Caco-2 (cell line): ENCODE measurements at regions not wholly inside any gene's neighbourhood (a gene's known extent, or its start where the extent isn't known, plus 50 kb on each side); places are given as distances from the start of the nearest gene placed in this dataset.

Experiments
- BruUV-seq: library from RNA; stranded (reverse); fragments of 400-500 nt; replicated peaks from 2 replicates; lab custom pipeline; 2021; lab: Mats Ljungman, UMichigan
- CTCF ChIA-PET: fragments of 300-600 bp; sonication (Branson Sonifier 250); formaldehyde crosslinking; loops from one replicate; lab custom pipeline; 2022; ENCODE audit warnings: antibody characterized with exemption; lab: Charles Lee
- POLR2A ChIA-PET: fragments of 300-600 bp; sonication (Branson Sonifier 250); formaldehyde crosslinking; loops from one replicate; lab custom pipeline; 2022; ENCODE audit warnings: antibody characterized with exemption; lab: Charles Lee
- DNase-seq, 2 experiments: peaks; one replicate each; pipeline versions ENCODE4 v3.0.0 to v3.0.0-alpha.2; 2020 to 2022
- H3K27me3 ChIP-seq: replicated peaks from 2 replicates; pipeline ENCODE4 v1.6.0; 2011; ENCODE audit warnings: low read length; ENCODE audit not compliant: control insufficient read depth, insufficient read depth
- H3K36me3 ChIP-seq: 2 replicates; pipeline ENCODE4 v1.5.1; 2011; ENCODE audit warnings: low read length; ENCODE audit not compliant: control insufficient read depth, insufficient read depth
- H3K4me1 ChIP-seq: fragments of 250-450 bp; sonication (Bioruptor Pico); 2 replicates; pipeline ENCODE4 v1.5.1; 2020; ENCODE audit warnings: mild to moderate bottlenecking
- H3K4me3 ChIP-seq: 2 replicates; pipeline ENCODE4 v1.5.1; 2011; ENCODE audit warnings: low read depth, mild to moderate bottlenecking, control low read depth, low read length
- H3K9me3 ChIP-seq: fragments of 250-450 bp; sonication (Bioruptor Pico); 2 replicates; pipeline ENCODE4 v1.5.1; 2020; ENCODE audit warnings: mild to moderate bottlenecking, moderate library complexity
- H3K27ac Mint-ChIP-seq: one replicate; pipeline ENCODE4 v1.8.0; 2022; ENCODE audit warnings: mixed read lengths; ENCODE audit not compliant: unreplicated experiment
- H3K27me3 Mint-ChIP-seq: one replicate; pipeline ENCODE4 v1.8.0; 2022; ENCODE audit warnings: mixed read lengths; ENCODE audit not compliant: insufficient read depth, unreplicated experiment
- H3K36me3 Mint-ChIP-seq: one replicate; pipeline ENCODE4 v1.8.0; 2022; ENCODE audit warnings: mild to moderate bottlenecking, mixed read lengths; ENCODE audit not compliant: insufficient read depth, unreplicated experiment
- H3K4me1 Mint-ChIP-seq: one replicate; pipeline ENCODE4 v1.8.0; 2022; ENCODE audit warnings: low read depth, mixed read lengths; ENCODE audit not compliant: unreplicated experiment
- H3K4me3 Mint-ChIP-seq: one replicate; pipeline ENCODE4 v1.8.0; 2022; ENCODE audit warnings: mild to moderate bottlenecking, moderate library complexity, mixed read lengths; ENCODE audit not compliant: unreplicated experiment
- H3K9me3 Mint-ChIP-seq: one replicate; pipeline ENCODE4 v1.8.0; 2022; ENCODE audit warnings: mixed read lengths; ENCODE audit not compliant: unreplicated experiment
- intact Hi-C: fragments of 100-400 bp; cut with micrococcal nuclease; formaldehyde crosslinking; loops from one replicate; pipeline ENCODE4 v1.10.0; 2022; ENCODE audit not compliant: unreplicated experiment
- TF ChIP-seq, protein P1 (sequence below), 2 experiments: fragments of 200-600 bp in 1 of 2; IDR thresholded peaks; 1 replicate in 1 of 2; 2 replicates in 1 of 2; pipeline versions ENCODE4 v1.5.1 to v1.8.0; 2011 to 2022; ENCODE audit warnings: antibody characterized with exemption in 1 of 2, control low read depth in 1 of 2, inconsistent platforms in 1 of 2, low read depth in 1 of 2, low read length in 1 of 2, mild to moderate bottlenecking in 1 of 2, moderate library complexity in 1 of 2; ENCODE audit not compliant: insufficient read depth in 1 of 2, severe bottlenecking in 1 of 2, unreplicated experiment in 1 of 2

- H3K4me3 Mint-ChIP-seq, result no peak overlapping the region
- no peaks in the 10 kb centered on the region for H3K27me3 Mint-ChIP-seq
- ChIA-PET POLR2A (no interaction called here), CTCF (no interaction called here)
- Histone ChIP-seq H3K4me3 (no peak overlapping the region), H3K4me1 (0 out of 2 replicates have a peak, but pooled peaks cover 6% of the 10 kb centered on the region), H3K9me3 (peaks cover 5% of the 10 kb centered on the region), H3K36me3 (no peaks in the 10 kb centered on the region), H3K27me3 (no peaks in the 10 kb centered on the region)
- no peak overlapping the region for H3K27ac Mint-ChIP-seq
- H3K36me3 Mint-ChIP-seq, result no peaks in the 10 kb centered on the region
- BruUV-seq, result no TSS peak
- TF ChIP-seq, protein P1, sequence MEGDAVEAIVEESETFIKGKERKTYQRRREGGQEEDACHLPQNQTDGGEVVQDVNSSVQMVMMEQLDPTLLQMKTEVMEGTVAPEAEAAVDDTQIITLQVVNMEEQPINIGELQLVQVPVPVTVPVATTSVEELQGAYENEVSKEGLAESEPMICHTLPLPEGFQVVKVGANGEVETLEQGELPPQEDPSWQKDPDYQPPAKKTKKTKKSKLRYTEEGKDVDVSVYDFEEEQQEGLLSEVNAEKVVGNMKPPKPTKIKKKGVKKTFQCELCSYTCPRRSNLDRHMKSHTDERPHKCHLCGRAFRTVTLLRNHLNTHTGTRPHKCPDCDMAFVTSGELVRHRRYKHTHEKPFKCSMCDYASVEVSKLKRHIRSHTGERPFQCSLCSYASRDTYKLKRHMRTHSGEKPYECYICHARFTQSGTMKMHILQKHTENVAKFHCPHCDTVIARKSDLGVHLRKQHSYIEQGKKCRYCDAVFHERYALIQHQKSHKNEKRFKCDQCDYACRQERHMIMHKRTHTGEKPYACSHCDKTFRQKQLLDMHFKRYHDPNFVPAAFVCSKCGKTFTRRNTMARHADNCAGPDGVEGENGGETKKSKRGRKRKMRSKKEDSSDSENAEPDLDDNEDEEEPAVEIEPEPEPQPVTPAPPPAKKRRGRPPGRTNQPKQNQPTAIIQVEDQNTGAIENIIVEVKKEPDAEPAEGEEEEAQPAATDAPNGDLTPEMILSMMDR (IDR thresholded peaks at IDR 0.05; ENCODE audit: insufficient read depth in 1 of 2, low read depth in 1 of 2, low read length in 1 of 2, severe bottlenecking in 1 of 2, unreplicated experiment in 1 of 2), result no peak
- intact Hi-C loops, result no loop called here
- H3K4me1 Mint-ChIP-seq, result no peaks in the 10 kb centered on the region
- DNase-seq, result no peak
- H3K9me3 Mint-ChIP-seq, result peaks cover 10% of the 10 kb centered on the region
Observed at GRCh38 chr16:55030944-55031343, 100.3 kb downstream of the IRX5 start.

DNA sequence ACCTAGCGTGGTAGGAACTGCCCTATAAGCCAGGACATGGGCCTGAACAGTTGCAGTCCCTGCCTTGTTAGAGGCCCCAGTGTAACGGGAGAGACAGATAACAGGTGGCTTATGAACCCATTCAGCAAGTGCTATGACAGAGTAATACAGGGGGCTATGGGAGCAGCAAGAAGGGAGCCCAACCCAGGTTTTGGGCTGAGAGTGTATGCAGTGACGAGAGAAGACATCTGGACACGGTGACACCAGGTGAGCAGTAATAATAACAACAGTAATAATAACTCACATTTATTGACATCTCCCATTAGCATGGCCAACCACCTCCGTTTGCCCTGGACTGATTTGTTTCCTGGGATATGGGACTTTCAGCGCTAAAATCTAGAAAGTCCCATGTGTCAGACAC, 100.8 kb downstream of the IRX5 start:
- no peak overlapping the region for H3K4me3 ChIP-seq
- BruUV-seq, result no TSS peak
- peaks cover 5% of the 10 kb centered on the region for H3K9me3 ChIP-seq
- Mint-ChIP-seq H3K27ac (no peak overlapping the region), H3K9me3 (peaks cover 10% of the 10 kb centered on the region), H3K27me3 (no peaks in the 10 kb centered on the region), H3K4me1 (no peaks in the 10 kb centered on the region), H3K36me3 (no peaks in the 10 kb centered on the region), H3K4me3 (no peak overlapping the region)
- CTCF ChIA-PET, result no interaction called here
- H3K27me3 ChIP-seq, result no peaks in the 10 kb centered on the region
- intact Hi-C loops, result no loop called here
- TF ChIP-seq, protein P1 (IDR thresholded peaks at IDR 0.05; ENCODE audit: insufficient read depth in 1 of 2, low read depth in 1 of 2, low read length in 1 of 2, severe bottlenecking in 1 of 2, unreplicated experiment in 1 of 2), result no peak
- 0 out of 2 replicates have a peak, but pooled peaks cover 6% of the 10 kb centered on the region for H3K4me1 ChIP-seq
- no peaks in the 10 kb centered on the region for H3K36me3 ChIP-seq
- POLR2A ChIA-PET, result no interaction called here
- DNase-seq, result no peak

DNA sequence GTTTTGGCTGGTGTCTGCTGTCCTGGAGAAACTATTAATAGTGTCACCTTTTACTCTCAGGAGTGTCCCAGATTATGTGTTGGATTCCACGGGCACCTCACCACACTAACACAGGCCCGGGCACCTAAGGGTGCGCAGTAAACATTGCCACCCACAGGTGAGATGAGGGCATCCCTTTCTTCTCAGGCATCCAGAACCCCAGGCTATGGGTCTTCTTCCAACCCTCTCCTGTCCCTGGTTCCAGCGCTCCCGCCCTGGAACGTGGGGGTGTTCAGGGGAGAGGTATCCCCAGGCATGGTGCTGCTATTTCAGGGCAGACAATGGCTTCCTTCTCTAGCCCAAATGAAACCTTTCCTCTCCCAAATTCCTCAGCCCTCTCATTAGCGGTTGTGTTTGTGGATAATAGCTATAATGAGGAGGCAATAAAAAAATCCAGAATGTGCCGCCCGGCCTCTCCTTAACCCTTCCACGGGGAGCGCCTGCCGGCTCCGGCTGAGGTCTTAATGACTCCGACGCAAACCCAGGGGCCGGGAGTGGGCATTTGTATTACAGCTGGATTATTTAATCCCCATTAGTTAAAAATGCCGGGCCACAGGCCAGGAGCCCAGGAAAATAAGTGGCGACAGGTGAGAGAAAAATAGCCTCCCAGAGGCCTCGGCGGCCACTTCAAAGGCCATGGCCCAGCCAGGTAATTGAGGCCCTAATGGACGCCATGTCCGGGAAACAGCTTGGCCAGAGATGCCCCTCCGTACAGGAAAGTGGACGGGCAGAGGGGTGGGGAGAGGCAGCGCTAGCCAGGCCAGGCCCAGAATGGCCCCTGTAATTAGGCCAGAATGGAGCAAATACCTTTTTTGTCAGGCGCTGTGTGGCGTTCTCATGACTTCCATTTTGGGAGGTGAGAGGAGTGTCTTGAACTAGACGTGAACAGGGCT, 102.8 kb downstream of the IRX5 start:
- H3K4me1 Mint-ChIP-seq, result no peaks in the 10 kb centered on the region
- ChIA-PET CTCF (interaction anchor here (2.6 kb wide), 1 partner anchor 338 kb away, joined by 12 read pairs; no protein-coding TSS in a partner anchor), POLR2A (no interaction called here)
- peaks cover 5% of the 10 kb centered on the region for H3K9me3 ChIP-seq
- H3K27me3 ChIP-seq, result no peaks in the 10 kb centered on the region
- no peaks in the 10 kb centered on the region for H3K36me3 ChIP-seq
- no peaks in the 10 kb centered on the region for H3K27me3 Mint-ChIP-seq
- intact Hi-C loops, result no loop called here
- H3K4me1 ChIP-seq, result 0 out of 2 replicates have a peak, but pooled peaks cover 6% of the 10 kb centered on the region
- BruUV-seq, result no TSS peak
- no peak overlapping the region for H3K27ac Mint-ChIP-seq
- no peaks in the 10 kb centered on the region for H3K36me3 Mint-ChIP-seq
- H3K4me3 ChIP-seq, result no peak overlapping the region
- TF ChIP-seq, protein P1 (IDR thresholded peaks at IDR 0.05; ENCODE audit: insufficient read depth in 1 of 2, low read depth in 1 of 2, low read length in 1 of 2, severe bottlenecking in 1 of 2, unreplicated experiment in 1 of 2), result no peak
- no peak for DNase-seq
- no peak overlapping the region for H3K4me3 Mint-ChIP-seq
- no peaks in the 10 kb centered on the region for H3K9me3 Mint-ChIP-seq
